ENCODE measurements at regions not wholly inside any gene's neighbourhood (a gene's known extent, or its start where the extent isn't known, plus 50 kb on each side); places are given as distances from the start of the nearest gene placed in this dataset.

DNA sequence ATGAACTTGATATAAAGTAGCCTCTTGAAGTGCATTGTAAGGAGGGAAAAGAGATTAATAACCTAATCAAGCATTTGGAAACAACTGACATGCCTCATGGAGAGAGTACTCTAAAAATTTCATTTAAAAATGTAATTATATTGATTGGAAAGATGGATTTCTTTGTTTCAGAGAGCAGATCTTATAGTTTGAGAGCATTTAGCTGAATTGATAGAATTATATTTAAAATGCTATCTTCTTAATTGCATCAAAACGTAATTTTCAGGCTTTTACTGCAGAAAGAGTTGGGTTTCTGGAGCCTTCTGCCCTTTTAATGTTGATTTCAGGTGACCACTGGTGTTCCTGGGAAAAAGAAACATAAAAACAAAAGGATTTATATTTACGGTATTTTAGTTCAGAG is 130.6 kb downstream of the EDN3 start:
- no peak for DNase-seq (ENCODE audit: low read depth in 2 of 2)

DNA sequence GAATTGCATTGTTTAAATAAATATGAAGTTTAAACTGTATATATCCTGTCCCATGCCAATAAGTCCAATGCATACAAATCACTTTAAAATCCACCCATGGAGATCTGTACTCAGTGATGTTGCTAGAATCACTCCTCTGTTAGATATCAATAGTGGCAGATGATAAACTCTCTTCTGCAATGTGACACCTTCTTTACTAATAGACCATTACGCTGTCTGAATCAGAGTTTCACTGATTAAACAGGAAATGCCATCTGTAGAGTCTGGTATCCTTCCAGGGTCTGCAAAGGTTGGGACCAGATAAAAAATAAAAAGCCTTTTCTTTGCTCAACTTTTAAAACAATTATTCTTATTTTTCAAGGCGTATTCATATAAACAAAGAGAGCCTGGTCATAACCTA is 134.5 kb downstream of the EDN3 start:
- no peak for DNase-seq (ENCODE audit: low read depth in 2 of 2)

- DNase-seq (ENCODE audit: low read depth in 2 of 2): no peak
Observed at GRCh38 chr20:59435518-59435917, 135.1 kb downstream of the EDN3 start.

GRCh38 chr20:59437601-59438031 is 137.2 kb downstream of the EDN3 start:
- no peak for DNase-seq (ENCODE audit: low read depth in 2 of 2)

- DNase-seq (ENCODE audit: low read depth in 2 of 2): no peak
Observed at GRCh38 chr20:59438201-59438600, 137.8 kb downstream of the EDN3 start.

GRCh38 chr20:59439243-59439642 is 138.8 kb downstream of the EDN3 start:
- DNase-seq (ENCODE audit: low read depth in 2 of 2): no peak

GRCh38 chr20:59441306-59441705 is 140.9 kb downstream of the EDN3 start:
- no peak for DNase-seq (ENCODE audit: low read depth in 2 of 2)

DNA sequence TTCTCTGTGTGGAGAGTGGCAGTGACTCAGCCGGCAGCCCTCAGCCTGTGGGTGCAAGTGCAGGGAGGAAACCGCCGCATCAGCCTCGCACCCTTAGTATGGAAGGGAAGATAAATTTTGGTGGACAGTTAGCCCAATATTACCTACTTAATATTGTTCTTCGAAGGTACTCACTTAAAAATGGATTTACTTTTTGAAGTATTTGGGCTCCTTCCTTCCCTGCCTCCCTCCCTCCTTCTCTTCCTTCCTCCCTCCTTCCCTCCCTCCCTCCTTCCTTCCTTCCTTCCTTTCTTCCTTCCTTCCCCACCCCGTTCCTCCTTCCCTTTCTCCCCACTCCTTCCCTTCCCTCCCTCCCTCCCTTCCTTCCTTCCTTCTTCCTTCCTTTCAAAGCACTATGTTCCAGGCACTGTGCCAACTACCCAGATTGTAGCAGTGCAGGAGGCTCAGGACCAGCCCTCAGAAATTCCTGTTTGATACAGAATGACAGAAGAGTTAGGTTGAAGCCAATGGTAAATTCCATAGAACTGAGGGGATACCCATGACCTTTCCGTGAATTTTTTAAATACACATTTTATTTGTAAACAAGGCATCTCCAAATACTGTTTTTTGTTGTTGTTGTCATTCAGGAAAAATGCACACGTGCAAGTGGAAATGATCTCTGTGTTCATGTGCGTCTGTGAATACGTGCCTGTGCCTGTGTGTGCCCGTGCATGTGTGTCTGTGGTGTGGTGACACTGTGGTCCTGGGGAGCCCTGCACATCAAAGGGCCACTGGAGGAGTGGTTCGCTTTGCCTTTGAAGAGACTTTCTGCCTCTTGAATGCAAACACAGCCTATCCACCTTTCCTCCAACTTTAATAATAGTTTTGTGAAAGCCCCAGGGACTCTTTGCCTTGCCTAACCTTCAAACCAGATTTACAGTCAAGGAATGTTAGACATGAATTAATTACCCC is 141.7 kb downstream of the EDN3 start:
- no peak for DNase-seq (ENCODE audit: low read depth in 2 of 2)

DNA sequence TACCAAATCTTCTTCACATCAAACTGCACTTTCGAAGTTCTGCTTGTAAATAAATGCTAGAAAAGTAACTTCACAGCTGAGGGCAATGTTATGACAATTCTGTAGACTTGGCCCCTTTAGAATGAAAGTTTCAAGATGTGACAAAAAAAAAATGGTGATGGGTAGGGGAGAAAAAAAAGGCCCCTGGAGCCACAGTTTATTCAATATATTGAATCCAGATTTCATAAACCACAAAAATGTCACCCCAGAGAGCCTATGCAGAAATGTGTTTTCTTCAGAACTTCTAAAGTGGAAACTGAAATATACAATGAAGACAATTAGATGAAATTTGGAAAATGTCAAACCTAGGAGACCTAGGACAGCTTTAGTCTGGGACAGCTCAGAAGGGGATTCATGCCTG is 143.1 kb downstream of the EDN3 start:
- no peak for DNase-seq (ENCODE audit: low read depth in 2 of 2)

- DNase-seq (ENCODE audit: low read depth in 2 of 2): no peak
Observed at GRCh38 chr20:59446376-59446775, 146.0 kb downstream of the EDN3 start.

DNA sequence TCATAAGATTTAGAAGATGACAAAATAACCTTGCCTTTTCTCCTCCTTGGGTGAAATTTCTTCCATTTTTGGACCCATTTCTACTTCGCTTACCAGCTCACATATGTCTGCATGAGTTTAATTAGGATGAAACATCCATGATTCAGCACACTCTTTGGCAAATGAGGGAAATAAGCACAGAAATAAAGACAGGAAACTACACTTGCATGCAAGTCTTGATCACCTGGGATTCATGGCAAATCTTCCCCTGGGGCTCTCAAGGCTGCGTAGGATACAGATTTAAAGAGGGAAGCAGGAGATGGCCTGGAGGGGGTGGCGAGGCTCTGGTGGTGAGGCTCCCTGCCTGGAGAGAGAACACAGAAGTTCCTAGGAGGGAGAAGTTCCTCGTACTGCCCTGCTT is 147.8 kb downstream of the EDN3 start:
- no peak for DNase-seq (ENCODE audit: low read depth in 2 of 2)

- no peak for DNase-seq (ENCODE audit: low read depth in 2 of 2)
Observed at GRCh38 chr20:59448851-59449444, 148.5 kb downstream of the EDN3 start.

GRCh38 chr20:59451066-59451630 is 150.7 kb downstream of the EDN3 start:
- no peak for DNase-seq (ENCODE audit: low read depth in 2 of 2)

- no peak for DNase-seq (ENCODE audit: low read depth in 2 of 2)
Observed at GRCh38 chr20:59451641-59452040, 151.2 kb downstream of the EDN3 start.

GRCh38 chr20:59452856-59453255 is 151.5 kb upstream of the PHACTR3 start:
- DNase-seq (ENCODE audit: low read depth in 2 of 2): no peak

DNA sequence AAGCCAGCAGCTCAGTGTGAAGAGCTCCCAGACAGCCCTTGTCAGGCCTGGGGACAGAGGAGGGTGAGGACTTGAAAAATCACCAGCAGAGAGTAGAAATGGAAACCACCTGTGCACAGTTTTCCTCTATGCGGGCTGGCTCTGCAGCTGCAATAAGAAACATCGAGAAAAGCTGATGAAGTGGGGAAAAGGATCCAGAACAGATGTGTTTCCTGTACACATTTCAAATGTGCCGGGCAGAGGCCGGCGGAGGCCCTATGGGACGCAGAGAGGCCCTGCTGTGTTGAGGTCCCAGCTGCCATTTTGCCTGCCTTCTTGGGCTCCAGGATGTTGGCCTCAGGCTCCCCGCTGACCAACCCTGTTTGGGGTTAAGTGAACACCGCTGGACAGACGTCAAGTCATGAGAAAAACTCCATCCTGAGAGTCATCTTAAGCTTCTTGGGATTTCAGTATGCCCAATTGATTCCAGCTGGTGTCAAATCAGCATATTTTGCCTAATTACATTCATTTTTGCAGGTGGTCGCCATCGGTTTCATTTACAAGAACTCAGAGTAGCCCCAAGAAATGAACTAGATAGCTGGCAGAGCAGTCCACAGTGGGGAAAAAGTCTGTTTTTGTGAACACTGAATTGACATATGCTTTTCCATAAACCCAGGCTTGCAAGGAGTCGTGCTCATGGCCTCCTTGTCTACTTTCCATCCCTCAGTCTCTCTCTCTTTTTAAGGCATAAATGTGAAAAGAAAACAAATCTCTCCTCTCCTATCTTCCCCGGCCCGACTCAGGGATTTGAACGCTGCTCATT is 150.4 kb upstream of the PHACTR3 start:
- no peak for DNase-seq (ENCODE audit: low read depth in 2 of 2)

DNA sequence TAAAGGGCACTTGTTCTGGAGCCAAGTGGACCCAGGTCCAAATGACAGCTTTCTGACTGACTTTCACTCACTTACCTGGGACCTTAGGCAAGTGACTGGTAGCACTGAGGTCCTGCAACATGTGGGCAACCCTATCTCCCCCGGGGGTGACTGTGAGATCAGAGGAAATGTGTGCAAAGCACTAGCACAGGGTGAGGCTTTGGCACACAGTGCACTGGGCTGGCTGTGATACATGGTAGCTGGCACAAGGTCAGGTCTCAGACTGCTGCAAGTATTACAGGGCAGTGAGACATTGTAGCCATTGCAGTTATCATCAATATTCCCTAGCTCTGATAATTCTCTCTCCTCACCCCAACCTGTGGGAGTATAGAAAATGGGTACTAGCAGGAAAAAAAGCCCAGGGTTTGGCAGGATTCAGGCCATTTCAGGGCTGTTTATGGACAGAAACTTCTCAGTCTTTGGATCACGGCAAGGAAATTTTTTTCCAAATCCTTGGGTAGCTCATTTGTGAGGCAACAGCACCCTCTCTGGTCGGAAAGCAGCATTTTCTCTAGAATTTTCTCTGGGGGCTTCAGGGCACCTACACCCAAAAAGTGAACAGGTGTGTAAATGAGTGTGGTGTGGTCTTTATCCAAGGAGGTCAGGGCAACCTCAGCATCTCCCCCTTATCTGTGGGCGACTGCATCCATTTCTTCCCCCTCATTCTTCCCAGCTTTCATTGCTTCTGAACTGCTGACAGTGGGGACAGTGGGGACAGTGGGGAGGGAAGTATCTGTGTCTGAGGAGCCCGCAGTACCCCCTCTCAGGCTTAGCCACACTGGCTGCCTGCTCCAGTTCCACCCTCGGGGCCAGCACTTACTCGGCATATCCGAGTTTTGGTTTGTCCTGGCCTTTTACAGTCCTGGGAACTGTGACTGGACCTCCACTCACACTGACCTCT is 148.7 kb upstream of the PHACTR3 start:
- DNase-seq (ENCODE audit: low read depth in 2 of 2): no peak

- DNase-seq (ENCODE audit: low read depth in 2 of 2): no peak
Observed at GRCh38 chr20:59456342-59457279, 147.7 kb upstream of the PHACTR3 start.

- no peak for DNase-seq (ENCODE audit: low read depth in 2 of 2)
Observed at GRCh38 chr20:59458645-59459044, 145.7 kb upstream of the PHACTR3 start.

DNA sequence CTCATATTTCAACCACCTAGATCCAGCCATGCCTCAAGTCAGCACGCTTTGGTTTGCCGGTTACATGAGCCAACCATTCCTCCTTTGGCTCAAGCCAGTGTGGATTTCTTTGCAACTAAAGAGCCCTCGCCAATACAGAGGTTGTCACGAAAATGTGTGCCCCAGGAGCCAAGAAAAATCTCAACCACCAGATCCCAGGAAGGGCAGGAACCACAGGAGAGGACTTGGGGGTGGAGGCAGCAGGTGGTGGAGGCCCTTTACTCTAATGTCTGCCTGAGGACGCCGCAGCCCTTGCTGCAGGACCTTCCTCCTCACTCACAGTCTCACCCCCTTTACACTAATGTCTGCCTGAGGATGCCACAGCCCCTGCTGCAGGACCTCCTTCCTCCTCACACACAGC is 144.8 kb upstream of the PHACTR3 start:
- DNase-seq (ENCODE audit: low read depth in 2 of 2): no peak
